ENCODE measurements at regions not wholly inside any gene's neighbourhood (a gene's known extent, or its start where the extent isn't known, plus 50 kb on each side); places are given as distances from the start of the nearest gene placed in this dataset.

DNA sequence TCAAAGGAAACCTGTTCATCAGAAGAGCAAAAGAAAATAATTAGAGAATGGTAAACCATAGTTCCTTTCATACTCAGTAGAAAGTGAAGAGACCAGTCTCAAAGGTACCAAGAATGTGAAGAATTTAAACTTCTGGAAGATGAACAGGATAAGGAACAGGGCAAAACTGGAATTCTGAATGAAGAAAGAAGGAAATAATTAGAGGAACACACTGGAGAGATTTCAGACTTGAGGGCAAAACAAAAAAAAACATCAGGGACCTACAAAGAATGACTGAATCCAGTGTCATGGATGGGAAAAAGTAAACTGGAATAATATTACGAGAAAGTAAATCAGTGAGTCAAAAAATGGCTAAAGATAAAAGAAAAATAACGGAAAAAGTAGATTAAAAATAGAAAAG, 245.6 kb upstream of the NEIL3 start:
- TF ChIP-seq CTCF (IDR thresholded peaks at IDR 0.05), result no peak
- no peak overlapping the region for H3K4me3 Mint-ChIP-seq
- no peak for DNase-seq
- H3K9me3 Mint-ChIP-seq, result no peaks in the 10 kb centered on the region
- H3K27me3 Mint-ChIP-seq, result no peaks in the 10 kb centered on the region
- intact Hi-C loops (cut with micrococcal nuclease), result no loop called here
- ChIA-PET POLR2A (no interaction called here), CTCF (no interaction called here)
- H3K27ac Mint-ChIP-seq, result no peak overlapping the region
- no peak for ATAC-seq (ENCODE audit: low read depth)
- no peaks in the 10 kb centered on the region for H3K4me1 Mint-ChIP-seq
- H3K36me3 Mint-ChIP-seq (ENCODE audit: low read depth), result no peaks in the 10 kb centered on the region

DNA sequence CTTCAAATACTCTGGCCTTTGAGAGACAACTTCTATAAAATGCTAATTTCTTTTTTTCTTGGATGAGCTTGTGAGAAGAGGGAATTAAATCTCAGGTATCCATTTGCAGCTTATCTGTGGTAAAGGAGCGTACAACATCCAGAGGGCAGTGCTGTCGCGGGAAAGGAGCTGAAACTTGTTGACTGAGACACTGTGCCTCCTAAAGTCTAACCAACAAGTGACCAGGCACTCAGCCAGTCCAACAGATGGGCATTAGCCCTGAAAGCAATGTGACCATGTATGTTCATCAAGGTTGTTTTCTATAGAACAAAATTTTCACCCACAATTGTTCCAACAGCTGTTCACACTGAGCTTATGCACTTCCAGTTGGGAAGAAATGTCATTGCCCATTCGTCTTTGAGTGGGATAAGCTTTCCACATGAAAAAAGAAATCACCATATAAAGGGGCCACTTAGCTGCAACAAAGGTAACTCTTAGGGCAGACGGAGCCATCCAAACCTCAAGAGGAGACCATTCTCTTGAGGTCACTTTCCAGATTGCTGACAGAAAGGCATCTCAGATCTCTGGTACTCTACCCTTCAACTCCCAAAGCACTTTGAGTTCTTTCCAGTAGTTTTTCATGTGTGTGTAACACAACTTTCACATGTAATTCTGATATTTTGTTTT, 244.8 kb upstream of the NEIL3 start:
- intact Hi-C loops (cut with micrococcal nuclease), result no loop called here
- Mint-ChIP-seq H3K4me3 (no peak overlapping the region), H3K4me1 (no peaks in the 10 kb centered on the region), H3K27me3 (no peaks in the 10 kb centered on the region), H3K27ac (no peak overlapping the region), H3K9me3 (no peaks in the 10 kb centered on the region), H3K36me3 (ENCODE audit: low read depth) (no peaks in the 10 kb centered on the region)
- POLR2A ChIA-PET, result no interaction called here
- DNase-seq (no peak), ATAC-seq (ENCODE audit: low read depth) (no peak)
- no peak for TF ChIP-seq CTCF (IDR thresholded peaks at IDR 0.05)
- CTCF ChIA-PET, result no interaction called here

DNA sequence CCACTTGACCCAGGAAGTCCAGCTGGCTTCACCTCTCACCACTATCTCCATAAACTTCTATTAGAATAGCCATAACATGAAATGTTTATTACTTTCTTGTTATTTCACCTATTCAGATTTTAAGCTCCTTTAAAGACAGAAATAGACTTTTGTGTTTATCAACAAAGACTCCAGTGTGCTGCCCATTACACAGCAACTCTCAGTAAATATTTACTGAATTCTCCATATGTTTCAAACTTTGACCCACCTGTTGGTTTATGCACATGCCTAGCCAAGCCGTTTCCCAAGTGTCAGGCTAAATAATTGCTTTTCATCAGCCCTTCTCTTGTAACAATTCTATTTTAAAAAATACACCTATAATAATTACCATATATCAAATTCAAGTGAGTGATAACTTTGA, 242.9 kb upstream of the NEIL3 start:
- TF ChIP-seq CTCF (IDR thresholded peaks at IDR 0.05), result no peak
- Mint-ChIP-seq H3K9me3 (no peaks in the 10 kb centered on the region), H3K27ac (no peak overlapping the region), H3K27me3 (no peaks in the 10 kb centered on the region), H3K4me1 (no peaks in the 10 kb centered on the region), H3K36me3 (ENCODE audit: low read depth) (no peaks in the 10 kb centered on the region), H3K4me3 (no peak overlapping the region)
- intact Hi-C loops (cut with micrococcal nuclease), result no loop called here
- ChIA-PET CTCF (no interaction called here), POLR2A (no interaction called here)
- DNase-seq (no peak), ATAC-seq (ENCODE audit: low read depth) (no peak)

DNA sequence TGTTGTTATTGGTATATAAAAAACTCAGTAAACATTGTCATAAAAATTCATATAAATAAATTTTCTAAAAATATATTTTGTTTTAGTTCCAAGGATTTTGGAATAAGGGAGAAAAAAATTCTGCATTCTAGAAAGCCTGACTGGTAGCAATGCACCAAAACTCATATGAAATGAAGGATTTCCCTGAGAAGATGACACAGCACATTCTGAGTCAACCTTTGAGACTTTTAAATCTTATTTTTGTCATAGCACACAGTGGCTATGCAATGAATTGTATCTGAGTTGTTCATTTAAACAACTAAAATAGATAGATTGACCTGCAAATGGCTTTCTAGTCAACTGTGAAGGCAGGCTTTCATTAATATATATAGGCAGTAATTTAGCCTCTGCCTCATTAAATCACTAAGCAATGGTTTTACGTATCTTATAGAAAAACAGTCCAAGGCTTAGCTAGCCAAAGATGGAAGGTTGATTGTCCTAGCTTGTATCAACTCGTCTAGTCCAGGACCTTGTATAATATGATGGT, 239.1 kb upstream of the NEIL3 start:
- H3K9me3 Mint-ChIP-seq, result no peaks in the 10 kb centered on the region
- H3K27me3 Mint-ChIP-seq, result no peaks in the 10 kb centered on the region
- CTCF ChIA-PET, result no interaction called here
- POLR2A ChIA-PET, result no interaction called here
- H3K4me1 Mint-ChIP-seq, result no peaks in the 10 kb centered on the region
- no peak for ATAC-seq (ENCODE audit: low read depth)
- no peak overlapping the region for H3K27ac Mint-ChIP-seq
- TF ChIP-seq CTCF (IDR thresholded peaks at IDR 0.05), result no peak
- no peak overlapping the region for H3K4me3 Mint-ChIP-seq
- DNase-seq, result no peak
- intact Hi-C loops (cut with micrococcal nuclease), result no loop called here
- H3K36me3 Mint-ChIP-seq (ENCODE audit: low read depth), result no peaks in the 10 kb centered on the region

- CTCF ChIA-PET, result no interaction called here
- no peaks in the 10 kb centered on the region for H3K27me3 Mint-ChIP-seq
- H3K27ac Mint-ChIP-seq, result no peak overlapping the region
- no peak for TF ChIP-seq CTCF (IDR thresholded peaks at IDR 0.05)
- intact Hi-C loops (cut with micrococcal nuclease), result no loop called here
- no peak for DNase-seq
- H3K4me1 Mint-ChIP-seq, result no peaks in the 10 kb centered on the region
- H3K4me3 Mint-ChIP-seq, result no peak overlapping the region
- POLR2A ChIA-PET, result no interaction called here
- ATAC-seq (ENCODE audit: low read depth), result no peak
- no peaks in the 10 kb centered on the region for H3K36me3 Mint-ChIP-seq (ENCODE audit: low read depth)
- H3K9me3 Mint-ChIP-seq, result no peaks in the 10 kb centered on the region
Observed at GRCh38 chr4:177077095-177077971, 232.3 kb upstream of the NEIL3 start.
